Cardiac muscle cell (in vitro differentiated cells and primary cell): ENCODE measurements at regions not wholly inside any gene's neighbourhood (a gene's known extent, or its start where the extent isn't known, plus 50 kb on each side); places are given as distances from the start of the nearest gene placed in this dataset.
"Not testable (repeated sequence)": the region's sequence is repeated elsewhere in the genome, so short reads cannot be mapped to it uniquely, and the experiment has no call there.

ENCODE experiments used
- DNase-seq, 2 donors: peaks; one replicate each; pipeline versions ENCODE4 v3.0.0 to v3.0.0-alpha.2; 2010 to 2017; ENCODE audit warnings: low read depth in 1 of 2, low spot score in 1 of 2
- H3K27ac ChIP-seq: fragments of 200-600 bp; sonication (generic); 2 replicates; pipeline ENCODE4 v1.5.1; 2016
- H3K27me3 ChIP-seq: fragments of 200-600 bp; sonication (generic); 2 replicates; pipeline ENCODE4 v1.6.0; 2016; ENCODE audit warnings: control low read depth
- H3K36me3 ChIP-seq: fragments of 200-600 bp; sonication (generic); 2 replicates; pipeline ENCODE4 v1.5.1; 2016; ENCODE audit warnings: control low read depth
- H3K4me1 ChIP-seq: fragments of 200-600 bp; sonication (generic); 2 replicates; pipeline ENCODE4 v1.8.1; 2017; ENCODE audit warnings: low read depth, mild to moderate bottlenecking, mixed run types
- H3K4me3 ChIP-seq: fragments of 200-600 bp; sonication (generic); 2 replicates; pipeline ENCODE4 v1.5.1; 2016; ENCODE audit warnings: mild to moderate bottlenecking
- H3K9me3 ChIP-seq: fragments of 200-600 bp; sonication (generic); 2 replicates; pipeline ENCODE4 v1.5.1; 2017; ENCODE audit warnings: low read depth, mild to moderate bottlenecking, control low read depth
- CTCF ChIP-seq: IDR thresholded peaks from 2 replicates; pipeline ENCODE4 v1.5.1; 2012; ENCODE audit warnings: low read depth, mild to moderate bottlenecking, low read length

GRCh38 chr11:70597751-70598625, 199.7 kb downstream of the CTTN start:
- TF ChIP-seq CTCF, result no peak

GRCh38 chr11:70600911-70601415, 202.6 kb downstream of the CTTN start:
- not testable (repeated sequence) for H3K36me3 ChIP-seq, H3K9me3 ChIP-seq, DNase-seq, H3K4me1 ChIP-seq, H3K27me3 ChIP-seq, H3K4me3 ChIP-seq, H3K27ac ChIP-seq

More at GRCh38 chr11:70597751-70598625, 199.7 kb downstream of the CTTN start:
- H3K36me3 ChIP-seq, result no peaks in the 10 kb centered on the region
- no peak overlapping the region for H3K4me3 ChIP-seq
- no peaks in the 10 kb centered on the region for H3K4me1 ChIP-seq
- no peaks in the 10 kb centered on the region for H3K9me3 ChIP-seq
- no peak overlapping the region for H3K27ac ChIP-seq
- DNase-seq, result no peak
- H3K27me3 ChIP-seq, result no peaks in the 10 kb centered on the region

GRCh38 chr11:70601861-70602538, 203.7 kb downstream of the CTTN start:
- H3K9me3 ChIP-seq, result no peaks in the 10 kb centered on the region
- H3K4me3 ChIP-seq, result no peak overlapping the region
- no peak overlapping the region for H3K27ac ChIP-seq
- no peak for DNase-seq
- no peaks in the 10 kb centered on the region for H3K36me3 ChIP-seq
- no peaks in the 10 kb centered on the region for H3K27me3 ChIP-seq
- TF ChIP-seq CTCF, result no peak
- H3K4me1 ChIP-seq, result no peaks in the 10 kb centered on the region

GRCh38 chr11:70603114-70603755, 204.9 kb downstream of the CTTN start:
- no peak for DNase-seq
- Histone ChIP-seq H3K27ac (no peak overlapping the region), H3K36me3 (no peaks in the 10 kb centered on the region), H3K9me3 (no peaks in the 10 kb centered on the region), H3K4me1 (no peaks in the 10 kb centered on the region), H3K27me3 (no peaks in the 10 kb centered on the region), H3K4me3 (no peak overlapping the region)
- no peak for TF ChIP-seq CTCF

- no peaks in the 10 kb centered on the region for H3K27me3 ChIP-seq
- H3K9me3 ChIP-seq, result no peaks in the 10 kb centered on the region
- no peak overlapping the region for H3K4me3 ChIP-seq
- no peaks in the 10 kb centered on the region for H3K4me1 ChIP-seq
- no peak for DNase-seq
- H3K36me3 ChIP-seq, result no peaks in the 10 kb centered on the region
- TF ChIP-seq CTCF, result no peak
- H3K27ac ChIP-seq, result no peak overlapping the region
Observed at GRCh38 chr11:70603756-70604211, 205.5 kb downstream of the CTTN start.
